Neural crest cell (in vitro differentiated cells): ENCODE measurements at regions not wholly inside any gene's neighbourhood (a gene's known extent, or its start where the extent isn't known, plus 50 kb on each side); places are given as distances from the start of the nearest gene placed in this dataset.

Experiments used
- DNase-seq: peaks from one replicate; pipeline ENCODE4 v3.0.0; 2021; ENCODE audit warnings: low read depth, mixed read lengths, low spot score
- H3K27ac Mint-ChIP-seq: one replicate; pipeline ENCODE4 v1.8.0; 2021; ENCODE audit warnings: mild to moderate bottlenecking, mixed read lengths; ENCODE audit not compliant: unreplicated experiment
- H3K27me3 Mint-ChIP-seq: 2 replicates; pipeline ENCODE4 v1.8.0; 2021; ENCODE audit warnings: low read depth, mild to moderate bottlenecking, mixed read lengths
- H3K36me3 Mint-ChIP-seq: 2 replicates; pipeline ENCODE4 v1.8.0; 2021; ENCODE audit warnings: low read depth, mild to moderate bottlenecking, mixed read lengths
- H3K4me1 Mint-ChIP-seq: 2 replicates; pipeline ENCODE4 v1.8.0; 2021; ENCODE audit warnings: mixed read lengths
- H3K4me3 Mint-ChIP-seq: one replicate; pipeline ENCODE4 v1.8.0; 2021; ENCODE audit warnings: mild to moderate bottlenecking, mixed read lengths
- H3K9me3 Mint-ChIP-seq: 2 replicates; pipeline ENCODE4 v1.8.0; 2021; ENCODE audit warnings: mixed read lengths
- CTCF ChIP-seq: fragments of 200-600 bp; sonication (generic); conservative IDR thresholded peaks from 2 replicates; pipeline ENCODE4 v1.5.0; 2021; ENCODE audit warnings: antibody characterized with exemption, mild to moderate bottlenecking

GRCh38 chr9:97753364-97753763, 56.2 kb upstream of the XPA start:
- H3K27me3 Mint-ChIP-seq, result peaks cover 75% of the 10 kb centered on the region
- H3K4me1 Mint-ChIP-seq, result no peaks in the 10 kb centered on the region
- no peaks in the 10 kb centered on the region for H3K36me3 Mint-ChIP-seq
- no peak for TF ChIP-seq CTCF
- DNase-seq, result no peak
- H3K4me3 Mint-ChIP-seq, result no peak overlapping the region
- no peak overlapping the region for H3K27ac Mint-ChIP-seq
- H3K9me3 Mint-ChIP-seq, result peaks cover 10% of the 10 kb centered on the region

DNA sequence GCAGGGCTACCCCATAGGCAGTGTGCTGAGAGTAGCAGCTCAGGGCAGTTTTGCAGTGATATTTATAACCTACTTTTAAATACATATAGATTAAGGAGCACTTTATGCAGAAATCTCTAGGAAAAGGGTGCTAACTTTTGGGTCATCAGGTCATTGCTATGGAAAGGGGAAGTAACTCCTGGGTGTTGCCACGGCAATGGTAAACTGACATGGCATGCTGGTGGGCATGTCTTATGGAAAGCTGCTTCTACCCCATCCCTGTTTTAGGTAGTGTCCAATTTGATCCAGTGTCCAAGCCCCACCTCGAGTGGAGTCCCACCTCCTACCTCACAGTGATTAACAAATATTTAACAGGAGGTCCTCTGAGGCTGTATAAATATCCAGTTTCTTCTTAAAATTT, 56.8 kb upstream of the XPA start:
- Mint-ChIP-seq H3K4me1 (no peaks in the 10 kb centered on the region), H3K27ac (no peak overlapping the region), H3K9me3 (peaks cover 10% of the 10 kb centered on the region), H3K27me3 (peaks cover 79% of the 10 kb centered on the region), H3K4me3 (no peak overlapping the region), H3K36me3 (no peaks in the 10 kb centered on the region)
- no peak for TF ChIP-seq CTCF
- DNase-seq, result no peak

- no peak overlapping the region for H3K4me3 Mint-ChIP-seq
- DNase-seq, result no peak
- no peaks in the 10 kb centered on the region for H3K4me1 Mint-ChIP-seq
- no peaks in the 10 kb centered on the region for H3K36me3 Mint-ChIP-seq
- TF ChIP-seq CTCF, result no peak
- peaks cover 10% of the 10 kb centered on the region for H3K9me3 Mint-ChIP-seq
- peaks cover 85% of the 10 kb centered on the region for H3K27me3 Mint-ChIP-seq
- no peak overlapping the region for H3K27ac Mint-ChIP-seq
Observed at GRCh38 chr9:97755618-97756267, 58.6 kb upstream of the XPA start.

- Mint-ChIP-seq H3K4me3 (no peak overlapping the region), H3K36me3 (no peaks in the 10 kb centered on the region), H3K27me3 (peaks cover 85% of the 10 kb centered on the region), H3K27ac (no peak overlapping the region), H3K4me1 (no peaks in the 10 kb centered on the region), H3K9me3 (peaks cover 10% of the 10 kb centered on the region)
- no peak for TF ChIP-seq CTCF
- no peak for DNase-seq
Observed at GRCh38 chr9:97756991-97757390, 59.9 kb upstream of the XPA start.

DNA sequence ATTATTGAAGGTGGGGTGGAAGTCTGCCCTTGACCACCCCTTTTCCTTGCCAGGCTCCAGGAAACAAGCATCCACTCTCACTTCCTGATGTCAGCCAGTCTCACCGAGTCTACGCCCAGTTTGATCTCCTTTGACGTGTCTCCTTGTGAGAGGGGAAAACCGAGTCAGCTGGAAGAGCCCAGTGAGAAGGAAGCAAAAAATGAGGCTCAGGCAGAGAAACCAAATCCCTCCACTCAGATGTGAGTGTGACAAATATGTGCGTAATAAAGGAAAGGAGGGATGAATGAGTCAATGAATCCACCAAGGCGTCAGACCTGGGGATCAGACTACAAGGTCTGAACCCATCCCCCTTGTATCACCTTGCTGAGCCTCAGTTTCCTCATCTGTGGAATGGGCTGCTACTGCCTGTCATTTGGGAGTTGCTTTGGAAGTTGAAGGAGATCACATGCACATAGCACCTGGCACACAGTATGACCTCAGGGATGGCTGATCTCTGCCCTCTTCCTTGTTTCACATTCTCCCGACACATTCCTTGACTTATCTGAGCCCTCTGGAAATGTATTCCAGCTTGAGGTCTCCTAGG, 61.3 kb upstream of the XPA start:
- Mint-ChIP-seq H3K9me3 (peaks cover 10% of the 10 kb centered on the region), H3K27me3 (peaks cover 85% of the 10 kb centered on the region), H3K4me1 (no peaks in the 10 kb centered on the region), H3K27ac (no peak overlapping the region), H3K4me3 (no peak overlapping the region), H3K36me3 (no peaks in the 10 kb centered on the region)
- DNase-seq, result no peak
- TF ChIP-seq CTCF, result no peak
